NCI-H446 treated with DMSO at 0.1 percent for 48 hours (cell line): ENCODE measurements at regions not wholly inside any gene's neighbourhood (a gene's known extent, or its start where the extent isn't known, plus 50 kb on each side); places are given as distances from the start of the nearest gene placed in this dataset.

ENCODE experiments used
- DNase-seq: peaks from one replicate; lab custom pipeline; 2025; lab: John Stamatoyannopoulos, UW

DNA sequence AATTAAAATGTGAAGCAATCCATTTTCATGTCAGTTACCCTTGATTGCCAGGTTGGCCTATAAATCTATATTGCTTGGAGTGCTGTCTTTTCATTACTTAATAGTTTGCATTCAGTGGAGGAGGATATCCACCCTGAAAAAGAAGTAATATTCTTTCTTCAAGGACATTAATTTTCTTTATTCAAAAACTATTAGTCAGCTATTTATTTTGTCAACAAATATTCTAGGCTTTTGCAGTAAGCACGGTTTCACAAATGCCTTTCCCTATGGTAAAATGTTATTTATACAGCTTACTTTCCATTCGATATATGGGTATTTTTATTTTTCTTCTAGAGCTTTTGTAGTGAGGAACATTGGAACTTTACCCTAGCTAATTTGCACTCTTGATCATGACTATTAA is 1176.9 kb upstream of the NUDT12 start:
- DNase-seq, result no peak

DNA sequence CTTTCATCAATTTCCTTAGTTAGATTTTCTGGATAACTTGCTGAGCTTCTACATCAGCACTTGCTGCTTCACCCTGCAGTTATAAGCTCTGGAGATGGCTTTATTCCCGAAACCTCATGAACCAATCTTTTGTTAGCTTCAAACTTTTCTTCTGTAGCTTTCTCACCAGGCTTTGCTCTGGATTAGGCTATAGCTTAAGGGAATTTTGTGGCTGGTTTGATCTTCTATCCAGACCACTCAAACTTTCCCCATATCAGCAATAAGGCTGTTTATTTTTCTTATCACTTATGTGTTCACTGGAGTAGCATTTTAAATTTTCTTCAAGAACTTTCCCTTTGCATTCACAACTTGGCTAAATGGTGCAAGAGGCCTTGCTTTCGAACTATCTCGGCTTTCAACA is 1173.5 kb upstream of the NUDT12 start:
- DNase-seq, result no peak

DNA sequence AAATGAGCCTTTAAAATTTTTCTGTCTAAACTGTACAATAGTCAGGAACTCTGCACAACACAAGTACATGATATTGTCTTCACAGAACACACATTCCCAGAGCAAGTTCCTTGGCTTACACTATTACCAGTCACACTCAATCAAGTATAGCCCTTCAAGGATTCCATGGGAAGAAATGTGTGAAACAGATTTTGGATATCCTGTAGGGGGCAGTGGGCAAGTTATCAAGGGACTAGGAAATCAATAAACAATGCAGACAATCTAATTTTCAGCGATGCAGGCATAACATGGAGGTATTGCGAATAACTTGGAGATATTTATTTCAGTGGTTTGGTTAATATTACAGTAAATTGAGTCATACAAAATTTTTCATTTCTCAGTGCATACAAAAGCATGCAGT is 1171.5 kb upstream of the NUDT12 start:
- DNase-seq, result no peak

DNA sequence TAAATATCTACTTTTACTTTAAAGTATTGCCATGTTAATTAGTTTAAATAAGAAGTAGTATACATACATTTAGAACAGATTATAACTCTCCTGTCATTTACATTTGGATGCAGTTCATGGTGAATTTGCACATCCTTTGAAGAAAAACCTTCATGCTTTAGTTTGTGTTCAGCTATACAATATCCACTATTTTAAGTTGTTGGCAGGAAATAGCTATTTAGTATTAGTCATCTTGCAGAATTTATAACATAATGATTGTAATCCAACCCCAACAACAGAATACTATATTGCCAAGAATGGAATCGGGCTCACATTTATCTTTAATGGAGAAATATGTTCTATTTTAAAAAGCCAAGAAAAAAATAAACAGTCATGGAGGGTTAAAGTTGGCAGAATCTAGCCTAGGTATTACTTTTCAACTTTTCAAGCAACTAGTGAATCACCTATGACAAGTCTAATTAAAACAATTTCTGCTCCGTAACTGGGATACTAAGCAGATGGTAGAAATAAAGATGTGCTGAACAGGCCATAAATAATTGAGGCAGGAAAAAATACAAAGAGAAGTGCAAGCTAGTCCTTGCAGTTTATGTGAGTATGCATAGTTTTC is 1170.6 kb upstream of the NUDT12 start:
- DNase-seq, result peak; percentile 69

GRCh38 chr5:104731331-104731730 is 1168.7 kb upstream of the NUDT12 start:
- DNase-seq, result no peak

DNA sequence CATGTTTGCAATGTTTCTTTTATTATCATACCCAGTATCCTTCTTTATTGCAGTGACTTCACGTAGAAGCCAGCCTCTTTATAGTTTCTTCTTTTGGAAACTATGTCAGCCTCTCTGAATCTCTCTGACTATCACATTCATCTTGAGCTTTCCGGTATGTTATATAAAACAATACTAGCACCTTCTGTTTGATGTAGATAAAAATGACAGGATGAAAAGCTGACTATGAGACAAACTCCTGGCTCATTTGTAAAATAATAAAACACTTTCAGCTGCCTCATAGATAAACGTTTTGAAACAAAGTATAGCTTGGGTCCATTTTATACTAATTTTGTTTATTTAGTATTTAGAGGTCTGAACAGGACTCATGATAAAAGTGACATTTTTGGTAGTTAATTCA is 1145.4 kb upstream of the NUDT12 start:
- DNase-seq, result no peak

GRCh38 chr5:104706600-104706999 is 1144.0 kb upstream of the NUDT12 start:
- DNase-seq, result no peak

DNA sequence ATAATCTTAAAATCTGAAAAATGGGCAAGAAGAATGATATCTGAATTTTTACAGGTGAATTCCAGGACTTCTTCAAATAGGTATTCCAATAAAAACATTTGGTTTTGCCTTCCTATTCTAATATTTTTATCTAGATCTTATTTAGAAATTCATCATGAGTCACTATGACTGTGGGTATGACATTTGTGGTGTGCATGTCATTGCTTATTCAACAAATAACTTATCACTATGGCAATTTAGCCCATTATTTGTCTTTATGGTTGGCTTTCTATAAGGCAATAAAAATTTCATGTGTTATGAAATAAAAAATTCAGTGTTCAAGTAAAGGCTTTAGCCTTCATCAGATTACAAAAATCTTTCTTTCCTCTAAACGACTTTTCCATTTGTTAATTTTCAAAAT is 1139.6 kb upstream of the NUDT12 start:
- no peak for DNase-seq

DNA sequence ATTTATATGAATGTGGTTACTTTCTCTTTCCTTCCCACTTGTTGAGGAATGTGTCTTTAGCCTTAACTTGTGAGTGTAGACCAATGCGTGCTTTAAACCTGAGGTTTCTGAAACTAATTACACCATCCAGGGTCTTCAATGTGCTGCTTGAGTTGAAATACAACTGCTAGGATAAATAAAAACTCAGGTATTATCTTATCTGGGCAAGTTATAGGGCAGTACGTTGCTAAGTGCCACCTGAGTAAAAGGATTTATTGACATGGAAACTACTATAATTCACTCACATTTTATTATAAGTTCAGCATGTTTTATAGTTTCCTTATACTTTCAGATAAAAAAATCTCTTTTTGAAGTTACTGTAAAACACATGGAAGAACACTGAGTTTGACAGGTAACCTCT is 1136.8 kb upstream of the NUDT12 start:
- DNase-seq, result no peak

GRCh38 chr5:104661256-104661655 is 1098.7 kb upstream of the NUDT12 start:
- DNase-seq, result no peak

DNA sequence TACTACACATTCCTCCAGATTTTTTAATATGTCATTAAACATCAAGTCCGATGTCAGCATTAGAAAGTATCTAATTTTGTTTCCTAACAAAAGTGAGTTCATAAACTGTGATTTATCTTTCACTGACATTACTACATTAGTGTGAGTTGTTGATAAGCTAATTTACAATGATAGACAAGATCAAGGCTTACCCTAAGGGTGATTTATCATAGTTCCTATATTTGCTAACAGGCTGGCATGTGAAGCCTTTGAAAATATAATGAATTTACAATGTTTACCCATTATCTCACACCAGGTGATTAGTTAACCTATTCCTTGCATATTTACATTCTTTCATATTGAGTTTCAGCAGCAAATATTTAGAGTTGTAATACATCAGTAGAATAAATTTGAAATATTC is 1096.9 kb upstream of the NUDT12 start:
- DNase-seq, result no peak

DNA sequence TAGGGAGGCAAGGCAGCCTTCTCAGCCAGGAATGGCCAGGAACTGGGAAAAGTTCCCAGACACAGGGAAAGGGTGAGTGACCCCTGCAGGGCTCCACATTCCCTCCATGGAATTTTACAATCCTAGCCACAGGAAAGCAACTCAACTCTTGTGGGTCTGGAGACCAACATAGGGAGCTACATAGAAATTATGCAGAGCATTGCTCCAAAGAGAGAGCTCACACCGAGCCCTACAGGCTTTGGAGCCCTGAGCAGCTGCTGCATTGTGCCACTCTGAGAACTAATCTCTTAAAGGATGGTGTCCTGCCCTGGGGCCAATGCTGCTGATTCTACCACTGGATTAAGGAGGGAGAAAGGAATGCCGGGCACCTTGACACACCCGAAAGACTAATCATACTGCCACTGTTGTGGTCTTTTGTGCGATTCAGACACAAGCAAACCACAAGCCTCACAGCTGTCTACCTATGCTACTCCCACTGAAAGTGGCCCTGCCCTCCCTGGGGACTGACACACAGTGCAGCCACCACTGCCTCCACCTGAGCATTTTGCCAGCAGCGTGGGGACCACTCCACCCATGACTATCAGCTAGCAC is 1089.8 kb upstream of the NUDT12 start:
- DNase-seq, result no peak

DNA sequence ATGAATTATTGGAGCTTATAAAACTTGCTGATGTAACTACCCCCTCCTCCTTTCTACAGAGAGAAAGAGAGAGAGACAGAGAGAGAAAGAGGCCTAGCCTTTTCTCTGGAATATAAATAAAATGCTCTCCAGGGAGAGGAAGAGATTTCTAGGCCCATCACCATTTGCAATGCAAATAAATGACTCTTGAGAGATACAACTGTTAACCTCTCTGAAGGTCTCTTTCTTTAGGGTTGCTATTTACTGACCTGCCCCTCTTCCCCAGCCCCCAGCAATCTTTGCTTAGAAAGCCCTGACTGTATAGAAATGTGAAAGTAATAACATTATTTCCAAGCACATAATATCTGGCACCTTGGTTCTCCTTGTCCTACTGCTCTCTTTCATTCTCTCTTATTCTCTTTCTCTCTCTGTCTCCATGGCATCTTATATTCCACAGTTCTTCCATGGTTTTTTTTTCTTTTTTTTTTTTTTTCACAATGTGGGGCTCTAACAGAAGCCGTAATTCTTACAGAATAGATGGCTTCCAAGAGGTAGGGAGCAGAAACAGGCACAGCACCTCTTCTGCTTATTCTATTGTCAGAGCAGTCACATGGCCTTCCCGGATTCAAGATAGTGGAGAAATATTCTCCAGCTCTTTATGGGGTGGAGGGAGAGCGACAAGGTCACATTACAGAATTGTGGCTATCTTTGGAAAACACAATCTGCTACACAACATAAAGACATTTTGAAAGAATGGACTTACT is 1087.9 kb upstream of the NUDT12 start:
- DNase-seq, result no peak

GRCh38 chr5:104646416-104646815 is 1083.8 kb upstream of the NUDT12 start:
- DNase-seq, result no peak

DNA sequence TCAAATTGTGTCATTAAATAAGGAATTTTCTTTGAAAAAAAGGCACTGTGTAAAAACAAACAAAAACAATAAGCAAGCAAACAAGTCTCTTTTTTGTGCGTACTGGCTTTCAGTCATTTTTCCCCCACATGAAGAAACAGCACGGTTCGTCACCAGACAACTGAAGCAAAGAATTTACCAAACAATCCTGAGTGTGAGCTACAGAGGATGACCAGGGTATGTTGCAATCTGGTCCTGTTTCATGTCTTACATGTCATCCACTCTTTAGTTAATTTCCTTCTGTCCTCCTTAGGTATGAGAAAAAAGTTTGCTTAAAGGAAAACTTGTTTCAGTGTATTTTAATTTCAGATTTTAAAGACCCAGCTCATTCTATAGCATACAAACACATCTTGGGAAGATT is 1080.7 kb upstream of the NUDT12 start:
- no peak for DNase-seq

- no peak for DNase-seq
These were observed 1072.6 kb upstream of the NUDT12 start for GRCh38 chr5:104635227-104635626.

DNA sequence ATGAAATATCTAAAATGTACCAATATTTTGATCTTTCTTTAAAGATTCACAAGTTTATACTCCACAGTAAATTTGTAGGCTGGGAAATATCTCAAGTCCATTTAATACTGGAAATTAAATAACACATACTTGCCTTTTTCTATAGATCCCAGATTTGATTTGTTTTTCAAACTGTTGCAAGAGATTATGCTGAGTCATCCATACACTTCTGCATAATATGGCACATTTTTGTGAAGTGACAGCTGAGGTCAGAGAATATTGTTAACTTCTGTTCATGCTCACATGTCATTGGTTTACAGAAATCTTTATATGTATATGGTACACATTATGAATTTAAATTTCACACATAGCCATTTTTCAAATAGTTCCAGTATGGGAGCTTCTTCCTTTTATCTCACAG is 1066.3 kb upstream of the NUDT12 start:
- no peak for DNase-seq

DNA sequence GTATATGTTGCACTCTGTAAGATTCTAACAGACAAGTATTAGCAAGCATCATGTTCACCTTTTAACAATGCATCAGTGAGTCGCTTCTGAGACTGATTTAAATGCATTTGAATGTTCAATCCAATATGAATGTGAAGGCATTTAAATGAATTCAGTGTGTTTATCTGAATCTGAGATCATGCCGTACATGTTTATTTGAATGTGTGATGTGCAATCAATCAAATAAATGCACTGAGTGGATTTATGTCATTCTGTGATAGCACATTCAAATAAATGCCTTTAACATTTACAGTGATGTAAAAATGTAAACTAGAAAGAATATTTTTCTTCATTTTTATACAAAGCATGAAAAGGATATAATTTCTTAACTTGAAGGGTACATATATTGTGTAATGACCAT is 1063.5 kb upstream of the NUDT12 start:
- DNase-seq, result no peak

DNA sequence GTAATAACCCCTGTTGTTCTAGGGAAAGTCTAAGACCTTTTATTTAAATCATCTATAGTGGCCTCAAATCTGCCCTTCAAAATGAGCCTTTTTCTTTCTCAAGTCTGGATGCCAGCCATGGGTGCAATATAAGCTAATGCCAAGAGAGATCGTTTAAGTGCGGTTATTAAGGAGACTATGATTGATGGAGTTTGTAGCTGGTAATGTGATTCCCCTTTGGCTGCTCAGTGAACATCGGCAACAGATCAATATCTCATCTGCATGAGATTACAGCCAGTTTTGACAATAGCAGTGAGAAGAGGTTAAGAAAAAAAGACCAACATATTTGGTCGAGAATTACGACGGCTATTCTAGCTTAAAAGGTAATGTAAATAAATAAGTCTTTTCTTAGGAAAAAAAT is 1049.4 kb upstream of the NUDT12 start:
- DNase-seq, result peak; percentile 73

DNA sequence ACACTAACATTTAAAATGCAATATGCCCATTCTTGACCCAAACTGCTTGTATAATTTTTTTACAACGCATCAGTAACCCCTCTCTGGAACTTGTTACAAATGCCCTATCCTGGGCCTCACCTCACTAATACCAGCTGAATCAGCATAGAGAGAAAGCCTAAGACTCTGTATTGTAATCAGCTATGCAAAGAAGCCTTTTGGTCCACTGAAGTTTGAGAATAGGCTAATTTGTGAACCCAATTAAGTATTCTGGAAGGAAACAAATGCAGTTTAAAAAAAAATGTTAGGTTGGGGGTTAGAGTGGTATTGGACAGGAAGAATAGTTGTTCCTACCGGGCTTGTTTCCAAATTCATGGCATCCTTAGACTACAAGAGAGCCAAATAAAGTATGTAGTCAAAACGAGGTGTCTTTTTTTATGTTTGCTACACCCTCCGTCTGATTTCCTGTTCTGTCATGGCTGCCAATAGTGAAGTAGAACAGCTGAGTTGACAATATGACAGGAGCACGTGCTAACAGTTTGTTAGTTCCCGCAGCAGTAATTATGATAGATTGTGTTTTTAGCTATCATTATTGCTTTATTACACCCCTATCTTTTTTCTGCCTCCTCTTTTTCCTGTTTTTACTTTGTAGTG is 1048.7 kb upstream of the NUDT12 start:
- DNase-seq, result peak; percentile 83

DNA sequence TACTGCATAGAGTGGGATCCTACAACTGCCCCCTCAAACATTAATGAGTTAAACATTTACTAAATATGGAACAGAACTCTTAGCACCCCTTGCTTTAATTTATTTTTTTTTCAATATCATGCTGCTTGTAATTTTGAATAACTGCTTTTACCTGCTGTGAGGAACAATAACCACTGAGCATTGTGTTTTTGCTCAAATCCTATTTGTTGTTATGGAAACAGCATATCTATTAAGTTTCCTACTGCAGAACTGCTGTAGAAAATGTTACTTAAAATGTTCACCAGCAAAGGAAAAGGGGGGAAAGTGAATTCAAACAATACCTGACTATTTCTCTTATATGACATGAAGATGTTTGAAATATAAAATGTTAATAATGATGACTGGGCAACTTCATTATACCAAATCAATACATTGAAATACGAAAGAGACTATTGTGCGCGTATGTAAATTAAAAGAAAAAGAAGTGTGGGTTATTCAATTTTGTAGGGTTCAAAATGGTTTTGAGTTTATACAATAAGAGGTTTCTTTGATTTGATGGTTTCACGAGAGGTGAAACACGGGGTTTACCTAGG is 1043.8 kb upstream of the NUDT12 start:
- DNase-seq, result no peak

DNA sequence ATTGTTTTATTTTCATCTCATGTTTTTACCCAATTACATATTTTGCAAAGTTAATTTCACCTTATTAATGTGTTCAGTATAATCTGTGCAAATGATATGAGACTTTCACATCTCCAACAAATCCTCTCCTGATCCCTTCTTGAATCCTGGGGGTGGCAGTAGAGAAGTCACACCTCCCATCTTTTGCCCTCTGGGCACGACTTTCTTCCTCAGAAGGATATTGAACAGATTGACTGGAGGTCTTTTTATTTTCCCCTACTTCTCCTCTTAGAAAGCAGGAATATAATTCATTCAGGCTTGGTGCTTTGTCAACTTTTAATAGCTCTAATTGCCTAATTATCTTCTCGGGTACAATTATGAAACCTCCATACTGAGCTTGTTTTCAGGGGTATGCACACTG is 1037.1 kb upstream of the NUDT12 start:
- peak; percentile 46 for DNase-seq

GRCh38 chr5:104598285-104598684 is 1035.7 kb upstream of the NUDT12 start:
- DNase-seq, result no peak
